Endothelial cell of umbilical vein (primary cell): ENCODE measurements at regions not wholly inside any gene's neighbourhood (a gene's known extent, or its start where the extent isn't known, plus 50 kb on each side); places are given as distances from the start of the nearest gene placed in this dataset.

ENCODE experiments used
- EZH2 ChIP-seq: IDR thresholded peaks from 2 replicates; pipeline ENCODE4 v1.6.1; 2012; ENCODE audit warnings: borderline replicate concordance, low read depth, mild to moderate bottlenecking, moderate library complexity, low read length, inconsistent platforms; ENCODE audit not compliant: severe bottlenecking
- JUN ChIP-seq: IDR thresholded peaks from 2 replicates; pipeline ENCODE4 v1.6.1; 2011; ENCODE audit warnings: borderline replicate concordance, low read depth; ENCODE audit not compliant: insufficient read length, insufficient read depth
- MYC ChIP-seq: IDR thresholded peaks from one replicate; pipeline ENCODE4 v1.6.1; 2011; ENCODE audit warnings: mild to moderate bottlenecking, low read depth, low read length
- POLR2A ChIP-seq: IDR thresholded peaks from 2 replicates; pipeline ENCODE4 v1.6.1; 2012; ENCODE audit warnings: low read depth, mild to moderate bottlenecking, control low read depth, low read length
- POLR2AphosphoS5 ChIP-seq: IDR thresholded peaks from 2 replicates; pipeline ENCODE4 v1.6.1; 2012; ENCODE audit warnings: low read depth, mild to moderate bottlenecking, control low read depth, low read length, moderate library complexity; ENCODE audit not compliant: insufficient read depth
- TF ChIP-seq, protein P1 (sequence below), 2 donors: IDR thresholded peaks; 1 replicate in 1 of 2; 2 replicates in 1 of 2; pipeline ENCODE4 v1.5.1; 2011; ENCODE audit warnings: low read length in 2 of 2, mild to moderate bottlenecking in 2 of 2, moderate library complexity in 2 of 2, control low read depth in 1 of 2, inconsistent platforms in 1 of 2, low read depth in 1 of 2; ENCODE audit not compliant: insufficient read depth in 1 of 2; ENCODE audit errors: extremely low read depth in 1 of 2
- TF ChIP-seq, protein P2 (sequence below): IDR thresholded peaks from 2 replicates; pipeline ENCODE4 v1.6.1; 2011; ENCODE audit not compliant: insufficient read depth, insufficient read length

DNA sequence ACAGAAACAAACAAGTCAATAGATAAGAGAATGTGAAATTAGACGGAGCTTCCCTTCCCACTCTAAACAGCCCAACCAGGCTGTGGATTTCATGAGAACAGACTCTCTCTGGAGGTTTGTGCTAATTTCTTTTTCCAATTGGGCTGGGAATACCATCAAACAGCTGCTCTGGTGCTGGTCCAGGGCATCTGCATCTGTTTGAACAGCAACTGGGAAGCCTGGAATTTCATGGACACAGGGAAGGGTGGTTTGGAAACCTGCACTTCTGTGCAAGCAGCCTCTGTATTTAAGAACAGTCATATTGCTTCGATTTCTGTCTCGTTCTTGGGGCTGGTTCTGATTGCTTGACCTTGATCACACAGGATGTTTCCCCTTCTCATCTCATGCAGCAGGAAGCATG is 88.7 kb downstream of the FOXL1 start:
- TF ChIP-seq, protein P1, sequence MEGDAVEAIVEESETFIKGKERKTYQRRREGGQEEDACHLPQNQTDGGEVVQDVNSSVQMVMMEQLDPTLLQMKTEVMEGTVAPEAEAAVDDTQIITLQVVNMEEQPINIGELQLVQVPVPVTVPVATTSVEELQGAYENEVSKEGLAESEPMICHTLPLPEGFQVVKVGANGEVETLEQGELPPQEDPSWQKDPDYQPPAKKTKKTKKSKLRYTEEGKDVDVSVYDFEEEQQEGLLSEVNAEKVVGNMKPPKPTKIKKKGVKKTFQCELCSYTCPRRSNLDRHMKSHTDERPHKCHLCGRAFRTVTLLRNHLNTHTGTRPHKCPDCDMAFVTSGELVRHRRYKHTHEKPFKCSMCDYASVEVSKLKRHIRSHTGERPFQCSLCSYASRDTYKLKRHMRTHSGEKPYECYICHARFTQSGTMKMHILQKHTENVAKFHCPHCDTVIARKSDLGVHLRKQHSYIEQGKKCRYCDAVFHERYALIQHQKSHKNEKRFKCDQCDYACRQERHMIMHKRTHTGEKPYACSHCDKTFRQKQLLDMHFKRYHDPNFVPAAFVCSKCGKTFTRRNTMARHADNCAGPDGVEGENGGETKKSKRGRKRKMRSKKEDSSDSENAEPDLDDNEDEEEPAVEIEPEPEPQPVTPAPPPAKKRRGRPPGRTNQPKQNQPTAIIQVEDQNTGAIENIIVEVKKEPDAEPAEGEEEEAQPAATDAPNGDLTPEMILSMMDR (IDR thresholded peaks at IDR 0.05; ENCODE audit: extremely low read depth in 1 of 2, insufficient read depth in 1 of 2, low read depth in 1 of 2, low read length in 2 of 2), result no peak
- no peak for TF ChIP-seq POLR2AphosphoS5
- TF ChIP-seq POLR2A, result no peak
- TF ChIP-seq MYC, result no peak
- TF ChIP-seq, protein P2, sequence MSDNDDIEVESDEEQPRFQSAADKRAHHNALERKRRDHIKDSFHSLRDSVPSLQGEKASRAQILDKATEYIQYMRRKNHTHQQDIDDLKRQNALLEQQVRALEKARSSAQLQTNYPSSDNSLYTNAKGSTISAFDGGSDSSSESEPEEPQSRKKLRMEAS, result no peak
- TF ChIP-seq JUN, result no peak
- no peak for TF ChIP-seq EZH2
